ENCODE measurements at regions not wholly inside any gene's neighbourhood (a gene's known extent, or its start where the extent isn't known, plus 50 kb on each side); places are given as distances from the start of the nearest gene placed in this dataset.

DNA sequence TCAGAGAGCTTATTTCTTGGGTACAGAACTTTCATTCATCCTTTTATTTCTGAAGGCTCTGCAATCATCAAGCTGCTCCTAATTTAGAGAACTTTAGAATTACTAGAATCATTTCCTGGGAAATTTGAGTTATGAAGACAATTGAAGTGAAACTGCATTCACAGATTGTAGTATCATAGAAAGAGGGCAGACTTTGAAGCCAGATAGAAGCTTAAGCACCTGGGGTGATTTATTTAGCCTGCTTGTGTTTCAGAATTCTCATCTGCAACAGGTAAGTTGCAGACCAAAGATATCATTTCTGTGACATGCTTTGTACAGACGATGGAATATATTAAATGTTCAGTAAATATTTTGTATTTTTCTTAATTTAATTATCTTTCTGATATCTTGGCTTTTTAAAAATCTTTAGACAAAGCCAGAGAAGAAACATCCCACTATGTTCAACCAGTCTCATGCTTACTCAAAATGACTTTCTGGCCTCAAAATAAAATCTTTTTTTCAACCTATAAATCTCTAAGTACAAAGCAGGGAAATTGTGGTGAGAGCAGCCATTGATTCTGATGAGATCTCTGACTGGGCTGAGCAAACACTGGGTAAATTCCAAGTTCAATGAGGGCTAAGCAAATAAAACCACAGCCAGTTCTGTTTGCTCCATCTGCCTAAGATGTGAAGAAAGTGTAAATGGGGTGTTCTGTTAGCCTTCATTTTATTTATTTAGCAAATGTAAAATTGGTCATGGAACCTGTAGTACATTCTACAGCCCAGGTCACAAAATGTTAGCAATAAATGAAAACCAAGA lies 264.7 kb upstream of the CCNG1 start:
- Histone ChIP-seq H3K79me2 (ENCODE audit: low read length) (no peaks in the 10 kb centered on the region), H3K4me3 (ENCODE audit: low read length) (no peak overlapping the region), H3K9me3 (ENCODE audit: low read length) (no peaks in the 10 kb centered on the region), H4K20me1 (ENCODE audit: insufficient read depth, low read depth, low read length) (no peaks in the 10 kb centered on the region), H3K9me2 (replicated peaks; ENCODE audit: insufficient read depth, low read length) (no peaks in the 10 kb centered on the region), H3K36me3 (ENCODE audit: insufficient read depth, low read length) (no peaks in the 10 kb centered on the region), H3K27me3 (ENCODE audit: low read length) (no peaks in the 10 kb centered on the region), H3K9ac (ENCODE audit: low read length) (no peak overlapping the region), H3K4me2 (ENCODE audit: low read depth, low read length, poor library complexity, severe bottlenecking) (no peak overlapping the region), H3K27ac (ENCODE audit: low read length) (no peak overlapping the region), H3K4me1 (ENCODE audit: low read length) (no peaks in the 10 kb centered on the region), H2AFZ (ENCODE audit: low read length) (no peak overlapping the region)
- DNase-seq, result no peak

DNA sequence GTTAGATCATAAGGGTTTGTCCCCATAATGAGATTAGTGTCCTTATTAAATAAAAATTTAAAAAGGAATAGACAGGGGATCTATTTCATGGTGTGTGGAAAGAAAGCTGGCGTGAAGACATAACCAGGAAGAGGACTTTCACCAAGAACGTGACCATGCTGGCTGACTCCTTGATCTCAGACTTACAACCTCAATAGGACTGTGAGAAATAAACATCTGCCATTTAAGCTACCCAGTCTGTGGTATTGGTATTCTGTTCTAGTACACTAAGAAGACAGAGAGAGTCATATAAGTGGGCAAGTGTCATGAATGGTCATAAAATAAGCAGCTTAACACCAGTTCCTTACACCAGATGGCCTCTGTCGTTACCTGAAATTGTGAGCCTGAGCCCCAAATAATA lies 259.4 kb upstream of the CCNG1 start:
- no peak overlapping the region for H3K27ac ChIP-seq (ENCODE audit: low read length)
- H3K79me2 ChIP-seq (ENCODE audit: low read length), result no peaks in the 10 kb centered on the region

DNA sequence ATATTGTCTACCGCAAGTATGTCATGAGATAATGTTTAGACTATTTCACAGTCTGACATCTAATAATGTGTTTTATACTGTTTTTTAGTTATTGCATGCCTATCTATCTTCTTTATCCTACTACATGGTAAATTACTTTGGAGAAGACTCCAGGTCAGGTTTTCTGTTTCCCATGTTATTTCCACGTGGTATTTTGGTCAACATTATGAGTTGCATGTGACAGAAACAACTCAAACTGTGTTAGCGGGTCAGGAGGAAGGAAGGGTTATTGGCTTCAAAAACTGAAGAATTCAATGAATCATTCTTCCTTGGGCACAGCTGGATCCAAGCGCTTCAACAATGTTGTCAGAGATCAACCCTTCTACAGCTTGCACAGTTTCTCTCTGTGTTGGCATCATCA lies 252.1 kb upstream of the CCNG1 start:
- Histone ChIP-seq H3K9me2 (replicated peaks; ENCODE audit: insufficient read depth, low read length) (no peaks in the 10 kb centered on the region), H3K4me3 (ENCODE audit: low read length) (no peak overlapping the region), H2AFZ (ENCODE audit: low read length) (no peak overlapping the region), H3K4me2 (ENCODE audit: low read depth, low read length, poor library complexity, severe bottlenecking) (no peak overlapping the region), H3K27me3 (ENCODE audit: low read length) (no peaks in the 10 kb centered on the region), H3K9me3 (ENCODE audit: low read length) (no peaks in the 10 kb centered on the region), H3K9ac (ENCODE audit: low read length) (no peak overlapping the region), H3K27ac (ENCODE audit: low read length) (no peak overlapping the region), H3K4me1 (ENCODE audit: low read length) (no peaks in the 10 kb centered on the region), H4K20me1 (ENCODE audit: insufficient read depth, low read depth, low read length) (no peaks in the 10 kb centered on the region), H3K36me3 (ENCODE audit: insufficient read depth, low read length) (no peaks in the 10 kb centered on the region), H3K79me2 (ENCODE audit: low read length) (no peaks in the 10 kb centered on the region)
- no peak for DNase-seq

More for the DNA sequence above, 259.4 kb upstream of the CCNG1 start:
- Histone ChIP-seq H3K4me1 (ENCODE audit: low read length) (no peaks in the 10 kb centered on the region), H3K4me2 (ENCODE audit: low read depth, low read length, poor library complexity, severe bottlenecking) (no peak overlapping the region), H3K27me3 (ENCODE audit: low read length) (no peaks in the 10 kb centered on the region), H3K4me3 (ENCODE audit: low read length) (no peak overlapping the region), H3K9me2 (replicated peaks; ENCODE audit: insufficient read depth, low read length) (no peaks in the 10 kb centered on the region), H2AFZ (ENCODE audit: low read length) (no peak overlapping the region), H4K20me1 (ENCODE audit: insufficient read depth, low read depth, low read length) (no peaks in the 10 kb centered on the region), H3K9me3 (ENCODE audit: low read length) (no peaks in the 10 kb centered on the region), H3K9ac (ENCODE audit: low read length) (no peak overlapping the region), H3K36me3 (ENCODE audit: insufficient read depth, low read length) (no peaks in the 10 kb centered on the region)
- DNase-seq, result no peak

DNA sequence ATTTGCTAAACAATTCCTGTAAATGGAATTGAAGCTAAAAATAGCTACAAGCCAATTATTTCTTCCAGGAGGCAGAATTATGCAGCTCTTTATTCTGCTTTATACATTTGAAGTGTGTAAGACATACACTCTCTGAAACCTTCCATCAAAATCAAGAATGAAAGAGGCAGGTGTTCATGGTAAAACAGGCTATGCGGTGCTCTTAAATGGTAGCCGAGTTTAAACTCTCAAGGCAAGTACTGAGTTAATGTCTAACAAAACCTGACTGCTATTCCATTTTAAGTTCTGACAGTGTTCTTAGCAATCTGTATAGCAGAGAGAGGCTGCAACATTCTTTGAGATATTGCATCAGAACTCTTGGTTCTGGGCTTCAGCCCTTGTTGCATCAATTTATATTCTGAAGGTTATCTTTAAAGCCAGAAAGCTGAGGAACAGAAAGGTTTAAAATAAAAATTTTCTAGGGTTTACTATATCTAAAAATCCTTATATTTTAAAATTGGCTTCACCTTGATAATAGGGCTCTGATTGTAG lies 248.3 kb upstream of the CCNG1 start:
- H3K9ac ChIP-seq (ENCODE audit: low read length), result no peak overlapping the region
- no peak overlapping the region for H3K4me2 ChIP-seq (ENCODE audit: low read depth, low read length, poor library complexity, severe bottlenecking)
- no peaks in the 10 kb centered on the region for H3K9me2 ChIP-seq (replicated peaks; ENCODE audit: insufficient read depth, low read length)
- H3K36me3 ChIP-seq (ENCODE audit: insufficient read depth, low read length), result no peaks in the 10 kb centered on the region
- no peak overlapping the region for H2AFZ ChIP-seq (ENCODE audit: low read length)
- no peak overlapping the region for H3K27ac ChIP-seq (ENCODE audit: low read length)
- no peaks in the 10 kb centered on the region for H4K20me1 ChIP-seq (ENCODE audit: insufficient read depth, low read depth, low read length)
- no peaks in the 10 kb centered on the region for H3K9me3 ChIP-seq (ENCODE audit: low read length)
- no peak for DNase-seq
- H3K27me3 ChIP-seq (ENCODE audit: low read length), result no peaks in the 10 kb centered on the region
- no peaks in the 10 kb centered on the region for H3K4me1 ChIP-seq (ENCODE audit: low read length)
- no peaks in the 10 kb centered on the region for H3K79me2 ChIP-seq (ENCODE audit: low read length)
- H3K4me3 ChIP-seq (ENCODE audit: low read length), result no peak overlapping the region

DNA sequence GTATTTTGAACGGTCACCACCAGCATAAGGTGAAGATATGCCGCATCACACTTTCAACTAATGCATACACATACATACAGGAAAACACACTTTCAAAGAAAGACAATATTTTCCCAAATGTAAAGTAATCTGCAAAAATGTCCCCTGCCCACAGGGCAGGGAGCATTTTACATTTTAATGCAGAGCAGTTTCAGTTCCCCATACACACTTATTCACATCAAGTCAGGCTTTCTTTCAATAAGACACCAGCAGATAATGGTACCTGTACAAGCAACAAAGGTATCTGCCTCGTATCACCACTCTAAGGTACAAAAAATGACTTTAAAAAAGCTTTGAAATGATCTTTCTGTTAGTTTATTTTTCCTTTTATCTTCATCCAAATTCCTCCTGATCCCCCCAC lies 247.1 kb upstream of the CCNG1 start:
- Histone ChIP-seq H3K4me3 (ENCODE audit: low read length) (no peak overlapping the region), H3K36me3 (ENCODE audit: insufficient read depth, low read length) (no peaks in the 10 kb centered on the region), H3K9me2 (replicated peaks; ENCODE audit: insufficient read depth, low read length) (no peaks in the 10 kb centered on the region), H3K9ac (ENCODE audit: low read length) (no peak overlapping the region), H3K79me2 (ENCODE audit: low read length) (no peaks in the 10 kb centered on the region), H3K27ac (ENCODE audit: low read length) (no peak overlapping the region), H2AFZ (ENCODE audit: low read length) (no peak overlapping the region), H3K27me3 (ENCODE audit: low read length) (no peaks in the 10 kb centered on the region), H3K4me2 (ENCODE audit: low read depth, low read length, poor library complexity, severe bottlenecking) (no peak overlapping the region), H3K4me1 (ENCODE audit: low read length) (no peaks in the 10 kb centered on the region), H4K20me1 (ENCODE audit: insufficient read depth, low read depth, low read length) (no peaks in the 10 kb centered on the region), H3K9me3 (ENCODE audit: low read length) (no peaks in the 10 kb centered on the region)
- DNase-seq, result no peak

DNA sequence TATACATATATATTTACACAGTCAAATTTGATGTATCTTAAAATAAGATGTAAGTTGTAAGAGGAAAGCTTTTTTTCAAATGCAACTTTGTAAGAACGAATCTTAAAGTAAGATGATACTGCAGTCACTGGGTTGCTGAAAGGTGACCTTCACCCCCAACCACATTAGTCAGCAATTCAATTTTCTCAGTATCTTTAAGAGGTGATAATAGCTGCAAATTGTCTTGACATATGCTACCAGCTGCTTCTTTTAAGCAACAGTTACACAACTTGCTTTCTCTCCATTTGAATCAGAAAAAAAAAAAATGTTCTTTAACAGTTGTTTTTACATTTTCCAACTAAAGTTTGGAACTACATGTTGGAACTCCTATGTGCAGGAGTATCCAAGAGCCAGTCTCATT lies 246.6 kb upstream of the CCNG1 start:
- Histone ChIP-seq H3K36me3 (ENCODE audit: insufficient read depth, low read length) (no peaks in the 10 kb centered on the region), H3K4me2 (ENCODE audit: low read depth, low read length, poor library complexity, severe bottlenecking) (no peak overlapping the region), H4K20me1 (ENCODE audit: insufficient read depth, low read depth, low read length) (no peaks in the 10 kb centered on the region), H3K9ac (ENCODE audit: low read length) (no peak overlapping the region), H3K9me3 (ENCODE audit: low read length) (no peaks in the 10 kb centered on the region), H3K4me1 (ENCODE audit: low read length) (no peaks in the 10 kb centered on the region), H3K27ac (ENCODE audit: low read length) (no peak overlapping the region), H2AFZ (ENCODE audit: low read length) (no peak overlapping the region), H3K4me3 (ENCODE audit: low read length) (no peak overlapping the region), H3K27me3 (ENCODE audit: low read length) (no peaks in the 10 kb centered on the region), H3K9me2 (replicated peaks; ENCODE audit: insufficient read depth, low read length) (no peaks in the 10 kb centered on the region), H3K79me2 (ENCODE audit: low read length) (no peaks in the 10 kb centered on the region)
- no peak for DNase-seq

DNA sequence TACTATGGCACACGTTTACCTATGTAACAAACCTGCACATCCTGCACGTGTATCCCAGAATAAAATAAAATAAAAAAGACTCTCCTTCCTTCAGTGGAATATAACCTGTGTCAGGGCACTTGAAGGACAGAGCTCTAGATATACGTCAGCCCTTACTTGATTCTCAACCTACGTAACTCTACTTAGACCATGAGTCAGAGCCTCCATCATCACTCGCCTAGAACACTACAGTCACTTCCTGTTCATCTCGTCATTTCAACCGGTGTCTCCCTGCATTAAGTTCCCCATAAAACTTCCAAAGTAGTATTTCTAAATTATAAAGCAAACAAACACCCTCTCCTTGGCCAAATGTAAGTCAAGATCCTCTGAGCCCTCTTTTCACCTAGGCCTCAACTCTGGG lies 243.5 kb upstream of the CCNG1 start:
- no peaks in the 10 kb centered on the region for H4K20me1 ChIP-seq (ENCODE audit: insufficient read depth, low read depth, low read length)
- no peak overlapping the region for H3K27ac ChIP-seq (ENCODE audit: low read length)
- H2AFZ ChIP-seq (ENCODE audit: low read length), result no peak overlapping the region

DNA sequence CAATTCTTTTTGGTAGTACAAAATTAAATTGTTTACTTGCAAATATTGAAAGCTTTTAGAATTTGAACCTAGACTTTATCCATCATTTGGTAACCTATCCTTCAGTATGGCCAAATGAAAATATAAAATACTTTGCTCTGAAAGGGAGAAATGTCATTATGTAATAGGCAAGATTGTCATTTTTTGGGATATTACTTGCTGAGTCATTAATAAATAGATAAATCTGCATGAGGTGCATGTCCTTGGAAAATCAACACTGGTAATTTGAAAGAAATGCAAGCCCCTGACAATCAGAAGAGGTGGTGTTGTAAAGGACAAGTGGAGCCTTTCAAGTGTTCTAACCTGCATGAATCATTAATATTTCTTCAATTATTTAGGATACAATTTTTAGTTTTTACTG lies 231.8 kb upstream of the CCNG1 start:
- Histone ChIP-seq H4K20me1 (ENCODE audit: insufficient read depth, low read depth, low read length) (no peaks in the 10 kb centered on the region), H3K9me3 (ENCODE audit: low read length) (no peaks in the 10 kb centered on the region), H3K4me3 (ENCODE audit: low read length) (no peak overlapping the region), H3K36me3 (ENCODE audit: insufficient read depth, low read length) (no peaks in the 10 kb centered on the region), H3K4me1 (ENCODE audit: low read length) (no peaks in the 10 kb centered on the region), H2AFZ (ENCODE audit: low read length) (no peak overlapping the region), H3K9me2 (replicated peaks; ENCODE audit: insufficient read depth, low read length) (no peaks in the 10 kb centered on the region), H3K79me2 (ENCODE audit: low read length) (no peaks in the 10 kb centered on the region), H3K27me3 (ENCODE audit: low read length) (no peaks in the 10 kb centered on the region), H3K9ac (ENCODE audit: low read length) (no peak overlapping the region), H3K4me2 (ENCODE audit: low read depth, low read length, poor library complexity, severe bottlenecking) (no peak overlapping the region), H3K27ac (ENCODE audit: low read length) (no peak overlapping the region)
- DNase-seq, result no peak

More for the DNA sequence above, 243.5 kb upstream of the CCNG1 start:
- Histone ChIP-seq H3K4me2 (ENCODE audit: low read depth, low read length, poor library complexity, severe bottlenecking) (no peak overlapping the region), H3K36me3 (ENCODE audit: insufficient read depth, low read length) (no peaks in the 10 kb centered on the region), H3K4me3 (ENCODE audit: low read length) (no peak overlapping the region), H3K9me3 (ENCODE audit: low read length) (no peaks in the 10 kb centered on the region), H3K4me1 (ENCODE audit: low read length) (no peaks in the 10 kb centered on the region), H3K27me3 (ENCODE audit: low read length) (peaks cover 3% of the 10 kb centered on the region; the same call in 1 of the 2 replicates), H3K9ac (ENCODE audit: low read length) (no peak overlapping the region), H3K9me2 (replicated peaks; ENCODE audit: insufficient read depth, low read length) (no peaks in the 10 kb centered on the region), H3K79me2 (ENCODE audit: low read length) (no peaks in the 10 kb centered on the region)
- no peak for DNase-seq

All from Karpas-422 (cell line).